NCI-H748 (cell line): ENCODE measurements at regions not wholly inside any gene's neighbourhood (a gene's known extent, or its start where the extent isn't known, plus 50 kb on each side); places are given as distances from the start of the nearest gene placed in this dataset.
A peak's percentile ranks its signal among the peaks of the same experiment; 100 is the strongest.

Source experiments
- DNase-seq: peaks from one replicate; lab custom pipeline; 2025; ENCODE audit not compliant: unreplicated experiment; lab: John Stamatoyannopoulos, UW

DNA sequence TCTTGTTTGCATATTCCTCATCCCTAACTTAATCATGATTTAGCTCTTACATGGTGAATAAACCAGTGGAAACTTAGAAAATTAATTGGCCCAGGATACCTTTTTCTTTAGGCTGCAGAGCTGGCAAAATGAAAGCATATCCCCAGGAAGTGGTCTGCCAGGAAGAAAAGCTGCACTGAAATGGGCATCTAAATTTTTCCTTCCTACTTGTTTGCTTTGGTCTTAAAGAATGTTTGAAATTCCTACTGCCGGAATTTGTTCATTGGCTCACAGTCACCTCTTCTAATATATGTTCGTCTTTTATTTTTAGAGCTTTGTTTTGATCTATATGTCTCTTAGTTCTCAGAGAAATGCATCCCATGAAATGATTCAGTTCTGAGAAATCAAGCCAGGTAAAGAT is 113.2 kb upstream of the ELL2 start:
- no peak for DNase-seq

DNA sequence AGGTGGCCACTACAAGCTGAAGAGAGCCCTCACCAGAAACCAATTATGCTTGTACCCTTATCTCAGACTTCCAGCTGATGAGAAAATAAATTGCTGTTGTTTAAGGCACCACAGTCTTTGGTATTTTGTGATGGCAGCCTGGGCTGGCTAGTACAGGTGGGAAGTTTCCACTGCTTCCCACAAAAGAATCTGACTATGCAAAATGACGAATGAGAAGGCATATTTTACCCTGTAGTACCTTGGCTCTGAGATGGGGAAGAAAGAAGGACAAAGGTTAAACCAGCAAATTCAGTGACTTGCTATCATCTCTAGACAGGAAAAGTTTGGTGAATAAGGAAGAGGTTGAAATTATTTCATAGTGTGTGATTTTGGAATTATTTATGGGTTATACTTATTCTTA is 112.8 kb upstream of the ELL2 start:
- DNase-seq: no peak

DNA sequence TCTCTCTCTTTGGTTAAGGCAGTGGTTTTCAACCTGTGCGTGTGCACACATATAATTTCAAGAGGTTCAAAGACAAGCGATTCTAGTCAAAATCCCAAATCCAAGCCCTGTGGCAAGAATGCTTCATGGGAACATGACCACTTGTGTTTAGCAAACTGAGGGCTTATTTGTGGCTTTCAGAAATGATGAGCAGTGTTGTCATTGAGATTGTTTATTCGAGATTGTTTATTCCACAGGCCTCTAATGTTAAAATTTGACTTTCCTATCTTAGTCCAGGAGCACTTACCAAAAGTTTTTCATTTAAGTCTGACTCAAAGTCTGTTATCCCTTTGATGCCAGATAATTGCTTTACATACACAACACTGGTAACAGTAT is 111.1 kb upstream of the ELL2 start:
- DNase-seq: no peak

DNA sequence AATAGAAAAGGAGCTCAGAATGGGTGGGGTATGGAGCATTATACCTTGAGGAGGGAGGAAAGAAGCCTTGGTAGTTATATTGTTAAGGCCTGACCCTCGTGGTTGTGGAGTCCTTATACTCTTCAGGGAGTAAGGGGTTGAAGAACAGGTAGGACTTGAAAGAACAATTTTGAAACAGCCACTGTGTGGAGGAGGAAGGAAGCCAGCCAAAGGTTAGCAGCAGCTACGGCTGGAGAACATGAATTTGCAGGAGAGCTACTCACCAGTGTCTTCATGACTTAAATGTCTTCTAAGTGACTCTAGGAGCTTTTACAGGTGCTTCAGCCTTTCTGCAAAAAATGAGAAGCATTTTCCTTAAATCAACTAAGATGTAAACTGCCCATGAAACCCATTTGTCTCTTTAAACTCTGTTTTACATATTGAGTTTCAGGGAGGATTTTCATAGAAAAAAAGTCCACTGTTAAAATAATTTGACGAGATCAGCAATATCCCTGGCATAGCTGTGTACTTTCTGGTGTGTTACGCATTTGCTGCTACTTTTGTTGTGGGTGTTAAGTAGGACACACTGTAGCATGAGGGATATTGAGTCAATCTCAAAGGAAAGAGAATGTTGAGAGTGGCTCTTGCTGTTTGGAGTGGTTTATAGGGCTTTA is 110.6 kb upstream of the ELL2 start:
- no peak for DNase-seq

DNA sequence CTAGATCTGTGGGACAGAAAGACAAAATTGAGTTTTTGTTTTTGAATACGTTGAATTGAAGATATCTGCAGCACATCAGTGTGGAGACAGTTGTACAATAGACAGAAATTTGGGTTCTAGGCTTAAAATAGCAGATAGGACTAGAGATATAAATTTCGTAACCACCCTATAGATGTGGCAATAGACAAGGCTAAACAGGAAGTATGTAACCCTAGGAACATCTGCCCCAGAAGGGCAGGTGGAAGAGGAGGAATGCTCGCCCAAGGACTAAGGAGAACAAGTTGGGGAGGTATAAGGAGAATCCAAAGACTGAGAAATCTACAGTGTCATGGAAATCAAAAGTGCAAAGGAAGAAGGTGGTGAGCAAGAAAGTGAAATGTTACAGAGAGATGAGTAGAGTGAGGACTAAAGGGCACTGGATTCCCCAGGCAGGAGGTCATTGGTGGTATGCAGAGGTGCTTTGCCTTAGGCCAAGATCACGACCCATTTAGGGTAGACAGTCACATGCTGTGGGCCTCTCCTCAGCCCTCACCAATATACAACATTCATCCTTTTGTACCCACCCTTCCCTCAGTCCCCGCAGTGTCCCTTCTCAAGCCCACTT is 109.1 kb upstream of the ELL2 start:
- DNase-seq: no peak

DNA sequence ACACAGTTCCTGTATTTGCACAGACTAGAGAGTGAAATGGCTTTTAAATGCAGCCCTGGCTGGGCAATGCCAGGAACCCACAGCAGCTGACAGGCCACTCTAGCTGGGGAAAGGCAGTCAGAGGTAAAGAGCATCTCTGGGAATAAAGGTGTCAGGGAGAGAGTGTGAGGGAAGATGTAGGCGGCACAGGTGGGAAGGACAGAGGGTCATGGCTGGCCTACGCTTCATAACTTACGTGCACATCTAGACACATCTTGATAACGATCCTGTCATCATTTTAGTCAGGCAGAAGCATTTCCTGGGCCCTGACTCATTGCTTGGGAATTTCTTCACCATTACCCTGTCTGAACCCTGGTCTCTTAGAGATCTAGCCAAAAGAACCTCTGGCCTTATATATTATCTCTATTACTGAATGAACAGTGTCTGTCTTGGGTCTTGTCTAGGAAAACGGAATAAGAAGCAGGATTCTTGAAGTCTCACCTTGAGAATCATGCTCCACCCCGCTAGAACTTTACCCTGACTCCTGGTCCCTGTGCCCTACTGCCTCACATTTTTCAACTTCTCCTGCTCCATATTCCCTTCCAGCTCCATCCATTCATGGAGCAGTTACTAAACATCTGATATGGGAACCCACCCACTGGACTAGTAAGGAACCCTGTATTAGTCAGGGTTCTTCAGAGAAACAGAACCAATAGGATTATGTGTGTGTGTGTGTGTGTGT is 106.4 kb upstream of the ELL2 start:
- no peak for DNase-seq

DNA sequence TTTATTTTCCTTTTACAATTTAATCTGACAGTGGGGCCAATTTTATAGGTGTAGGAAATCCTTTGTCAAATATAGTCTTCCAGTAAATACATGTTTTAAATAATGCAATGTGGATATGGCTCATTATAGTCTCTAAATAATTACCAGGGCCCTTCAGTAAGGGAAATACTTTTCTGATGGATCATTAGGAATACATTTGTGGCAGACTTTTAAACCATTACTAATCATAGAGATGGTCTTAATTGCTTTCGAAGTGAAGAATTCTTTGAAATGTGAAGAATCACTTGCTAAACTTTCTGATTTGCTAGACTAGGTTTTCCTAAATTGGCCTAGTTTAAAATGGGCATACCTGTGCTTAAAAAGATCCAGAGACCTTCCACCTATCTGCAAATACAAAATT is 105.6 kb upstream of the ELL2 start:
- no peak for DNase-seq

DNA sequence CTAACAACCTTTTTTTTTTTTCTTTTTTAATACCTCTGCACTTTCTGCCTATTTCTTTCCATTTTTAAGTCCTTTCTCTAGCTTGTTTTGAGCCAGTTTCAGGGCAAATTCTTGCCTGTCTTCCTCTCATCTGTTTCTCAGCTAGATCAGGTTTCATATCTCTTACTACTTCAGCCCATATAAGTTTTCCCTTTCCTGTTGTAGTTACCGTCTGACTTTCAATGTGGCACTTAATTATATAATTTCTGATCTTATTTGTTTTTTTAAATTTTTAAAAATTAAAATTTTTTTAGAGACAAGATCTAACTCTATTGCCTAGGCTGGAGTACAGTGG is 104.7 kb upstream of the ELL2 start:
- no peak for DNase-seq

DNA sequence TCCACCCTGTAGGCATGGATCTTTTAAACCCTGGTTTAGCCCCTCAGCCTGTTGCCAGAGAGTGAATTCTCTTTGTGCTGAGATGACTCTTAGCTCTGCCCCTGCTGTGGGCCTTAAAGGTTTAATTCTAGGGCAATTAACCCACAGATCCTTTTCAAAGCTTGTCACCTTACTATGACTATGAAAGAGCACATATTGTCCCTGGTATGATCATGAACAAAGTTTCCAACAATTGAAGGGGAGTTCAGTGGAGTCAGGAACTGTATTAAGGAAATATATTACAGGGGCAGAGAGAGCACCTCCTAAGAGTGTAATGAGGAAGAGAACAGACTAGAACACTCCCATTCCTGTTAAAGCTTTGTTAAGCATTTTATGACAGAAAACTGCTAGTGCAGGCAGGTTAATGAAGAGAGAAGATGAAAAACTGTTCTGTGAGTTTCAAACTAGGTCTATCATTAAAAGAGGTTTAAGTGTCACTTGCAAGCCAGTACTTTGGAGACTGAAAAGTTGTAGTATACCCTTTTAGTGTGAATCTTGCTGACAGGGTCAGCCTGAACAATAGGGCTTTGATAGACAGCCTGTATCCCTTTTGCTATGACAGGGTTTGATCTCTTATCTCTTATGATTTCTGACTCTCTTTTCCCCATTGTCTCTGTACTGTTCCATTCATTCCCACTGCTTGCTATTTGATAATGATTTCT is 104.2 kb upstream of the ELL2 start:
- peak; percentile 4 for DNase-seq

DNA sequence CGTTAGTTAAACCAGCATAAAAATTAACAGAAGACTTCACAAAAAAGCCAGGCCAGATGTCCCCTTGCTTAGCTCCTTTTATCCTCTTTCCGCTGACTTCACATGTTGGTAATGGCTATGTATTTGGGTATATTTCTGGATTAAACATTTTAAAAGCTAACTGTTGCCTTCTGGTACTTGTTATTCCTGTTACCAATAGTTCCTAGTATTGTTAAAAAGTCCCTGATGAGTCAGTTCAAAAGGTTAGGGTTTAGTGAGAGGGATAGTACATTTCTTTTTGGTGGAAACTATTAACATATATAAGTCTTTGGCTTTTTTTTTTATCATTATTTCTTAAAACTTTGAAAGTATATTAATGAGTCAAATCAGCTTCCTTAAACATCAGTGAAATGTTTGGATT is 103.2 kb upstream of the ELL2 start:
- DNase-seq: no peak

DNA sequence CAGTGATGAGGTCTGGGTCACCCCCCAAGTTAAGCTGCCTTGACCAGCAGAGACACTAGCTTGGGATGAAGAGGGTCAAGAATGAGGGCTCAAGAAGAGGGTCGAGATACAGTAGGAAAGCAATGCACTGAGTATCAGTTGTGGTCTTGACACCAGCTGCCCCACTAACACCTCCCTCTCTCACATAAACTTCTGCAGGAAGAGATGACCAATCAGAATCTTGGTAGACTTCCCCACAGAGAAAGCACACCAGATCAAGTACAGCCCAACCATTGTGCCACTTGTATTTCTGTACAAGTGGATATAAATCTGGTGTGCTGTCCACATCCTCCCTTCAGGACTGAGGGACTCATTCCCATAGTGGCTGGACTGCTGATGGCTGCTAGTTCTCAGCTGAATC is 101.2 kb upstream of the ELL2 start:
- DNase-seq: no peak

DNA sequence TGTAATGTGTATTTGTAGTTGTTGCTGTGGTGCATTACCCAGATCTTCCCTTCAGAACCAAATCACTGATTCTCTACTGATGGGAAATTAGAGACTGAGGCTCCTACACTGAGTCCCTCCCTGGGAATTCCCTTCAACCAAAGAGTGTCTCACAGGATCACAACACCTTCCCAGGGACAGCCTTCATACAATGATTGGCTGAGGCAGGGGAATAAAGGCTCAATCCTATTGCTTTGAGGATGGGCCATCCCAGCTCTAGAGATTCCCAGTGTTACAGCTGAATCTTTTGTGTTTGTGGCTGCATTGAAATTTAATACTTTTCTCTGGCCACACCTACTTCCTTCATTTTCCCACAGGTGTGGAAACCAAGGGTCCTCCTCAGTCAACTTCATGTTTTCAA is 96.4 kb upstream of the ELL2 start:
- DNase-seq: no peak

DNA sequence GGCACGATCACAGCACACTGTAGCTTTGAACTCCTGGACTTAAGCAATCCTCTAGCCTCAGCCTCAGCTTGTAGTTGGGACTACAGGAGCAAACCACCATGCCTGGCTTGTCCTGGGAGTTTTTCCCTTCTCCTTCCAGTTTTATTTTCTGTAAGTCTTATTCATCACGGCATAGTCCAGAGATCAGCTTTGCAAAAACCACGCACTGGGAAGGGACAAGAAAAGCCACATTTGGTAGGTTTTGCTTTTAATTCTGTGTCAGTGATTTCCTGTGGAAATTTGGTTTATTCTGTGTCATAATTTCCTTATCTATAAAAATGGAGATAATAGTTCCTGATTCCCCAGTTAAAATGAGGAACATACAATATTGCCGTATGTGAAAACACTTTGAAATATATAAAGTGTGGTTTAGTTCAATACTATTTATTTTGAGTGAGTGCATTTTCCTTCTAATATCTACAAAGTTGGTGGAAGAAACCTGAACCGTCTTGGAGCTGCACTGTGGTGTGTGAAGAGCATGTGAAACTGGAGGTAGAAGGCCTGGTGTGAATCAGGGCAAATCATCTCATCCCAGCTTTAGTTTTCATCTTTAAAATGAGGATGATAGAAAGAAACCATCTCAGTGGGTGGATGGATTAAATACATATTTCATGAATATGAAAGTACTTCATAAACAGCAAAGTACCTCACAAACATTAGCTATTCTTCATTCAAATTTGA is 92.8 kb upstream of the ELL2 start:
- no peak for DNase-seq

DNA sequence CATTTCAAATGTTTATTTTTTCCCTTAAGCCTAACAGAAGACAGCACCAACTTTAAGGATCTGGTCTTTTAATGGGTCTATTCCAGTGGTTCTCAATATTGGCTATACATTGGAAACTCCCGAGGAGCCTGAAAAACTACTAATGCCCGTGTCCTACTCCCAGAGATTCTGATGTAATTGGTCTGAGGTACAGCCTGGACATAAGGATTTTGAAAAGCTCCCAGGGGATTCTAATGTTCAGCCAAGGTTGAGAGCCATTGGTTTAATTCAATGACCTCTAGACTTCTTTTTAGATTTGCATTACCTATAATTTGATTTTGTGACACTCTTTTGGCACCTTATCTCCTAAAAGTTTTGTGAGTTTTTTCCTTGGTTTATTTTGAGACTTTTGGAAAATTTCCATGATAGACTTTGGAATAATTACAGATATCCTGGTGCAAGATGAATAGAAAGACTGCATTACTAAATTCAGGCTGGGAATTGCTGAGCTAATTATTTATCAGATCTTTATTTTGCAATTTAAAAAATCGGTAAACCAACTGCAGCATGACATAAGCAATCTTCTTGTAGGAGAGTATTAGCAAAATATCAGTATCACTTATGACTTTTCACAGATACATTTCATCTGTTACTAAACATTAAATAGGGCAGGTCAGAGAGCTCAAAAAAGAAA is 91.5 kb upstream of the ELL2 start:
- DNase-seq: no peak

DNA sequence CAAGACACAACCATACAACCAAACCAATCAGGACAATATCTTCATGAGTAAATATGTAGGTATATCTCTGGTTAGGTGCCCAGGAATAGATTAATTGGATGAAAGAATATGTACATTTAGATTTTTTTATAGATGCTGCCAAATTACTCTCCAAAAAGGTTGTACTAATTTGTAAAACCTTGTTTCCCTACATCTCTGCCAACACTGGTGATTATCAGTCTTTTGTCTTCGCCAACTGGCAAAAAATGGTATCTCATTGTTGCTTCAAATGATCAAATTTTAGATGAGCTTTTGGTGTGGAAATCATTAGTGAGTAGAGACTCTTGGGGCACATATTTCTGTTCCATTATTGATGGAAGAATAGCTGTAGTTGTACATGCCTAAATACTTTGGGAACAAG is 90.7 kb upstream of the ELL2 start:
- DNase-seq: no peak

DNA sequence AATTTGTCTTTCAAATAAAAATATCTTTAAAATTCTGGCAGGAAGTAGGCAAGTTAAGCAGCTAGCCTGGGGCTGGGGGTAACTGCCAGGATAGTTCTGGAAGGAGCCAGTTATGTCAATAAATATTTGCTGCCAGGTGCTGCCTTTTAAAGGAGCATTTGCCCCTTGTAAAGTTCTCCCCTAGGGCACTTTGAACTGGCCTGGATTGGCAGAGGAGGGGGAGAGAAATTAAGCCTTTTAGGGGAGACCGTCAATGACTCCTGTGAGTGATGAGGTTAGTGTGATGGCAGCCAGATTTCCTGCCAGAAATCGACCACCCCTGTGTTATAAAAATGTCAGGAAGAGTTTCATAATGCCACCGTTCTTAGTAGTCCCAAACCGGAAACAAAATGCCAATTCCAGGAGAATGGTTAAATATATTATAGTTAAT is 89.8 kb upstream of the ELL2 start:
- no peak for DNase-seq

DNA sequence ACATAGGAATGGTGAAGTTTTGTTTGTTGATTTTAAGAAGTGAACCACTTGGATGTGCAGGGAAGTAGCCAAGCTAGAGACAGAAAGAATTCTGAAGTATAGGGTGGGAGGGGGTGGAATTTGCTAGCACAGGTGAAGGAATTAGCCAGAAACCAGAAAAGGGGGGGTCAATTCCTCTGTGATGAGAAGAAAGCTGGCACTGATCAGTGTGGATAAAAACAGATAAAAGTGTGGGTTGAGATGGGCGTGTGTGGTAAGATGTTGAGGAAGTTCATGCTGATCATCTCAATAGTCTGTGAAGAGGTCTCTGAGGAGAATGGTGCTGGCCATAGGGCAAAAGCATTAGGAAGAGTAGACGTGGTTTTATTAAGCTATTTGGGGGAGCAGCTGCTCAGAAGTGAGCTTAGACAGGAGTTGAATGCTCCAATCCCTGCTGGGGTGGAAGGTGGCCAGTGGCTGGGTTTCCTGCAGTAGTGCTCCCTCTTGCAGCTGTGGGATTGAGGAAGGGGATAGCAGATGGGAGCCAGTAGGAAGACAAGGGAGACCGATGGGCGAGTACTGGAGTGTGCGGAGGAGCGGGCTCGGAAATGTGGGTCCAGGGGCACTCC is 88.7 kb upstream of the ELL2 start:
- no peak for DNase-seq

DNA sequence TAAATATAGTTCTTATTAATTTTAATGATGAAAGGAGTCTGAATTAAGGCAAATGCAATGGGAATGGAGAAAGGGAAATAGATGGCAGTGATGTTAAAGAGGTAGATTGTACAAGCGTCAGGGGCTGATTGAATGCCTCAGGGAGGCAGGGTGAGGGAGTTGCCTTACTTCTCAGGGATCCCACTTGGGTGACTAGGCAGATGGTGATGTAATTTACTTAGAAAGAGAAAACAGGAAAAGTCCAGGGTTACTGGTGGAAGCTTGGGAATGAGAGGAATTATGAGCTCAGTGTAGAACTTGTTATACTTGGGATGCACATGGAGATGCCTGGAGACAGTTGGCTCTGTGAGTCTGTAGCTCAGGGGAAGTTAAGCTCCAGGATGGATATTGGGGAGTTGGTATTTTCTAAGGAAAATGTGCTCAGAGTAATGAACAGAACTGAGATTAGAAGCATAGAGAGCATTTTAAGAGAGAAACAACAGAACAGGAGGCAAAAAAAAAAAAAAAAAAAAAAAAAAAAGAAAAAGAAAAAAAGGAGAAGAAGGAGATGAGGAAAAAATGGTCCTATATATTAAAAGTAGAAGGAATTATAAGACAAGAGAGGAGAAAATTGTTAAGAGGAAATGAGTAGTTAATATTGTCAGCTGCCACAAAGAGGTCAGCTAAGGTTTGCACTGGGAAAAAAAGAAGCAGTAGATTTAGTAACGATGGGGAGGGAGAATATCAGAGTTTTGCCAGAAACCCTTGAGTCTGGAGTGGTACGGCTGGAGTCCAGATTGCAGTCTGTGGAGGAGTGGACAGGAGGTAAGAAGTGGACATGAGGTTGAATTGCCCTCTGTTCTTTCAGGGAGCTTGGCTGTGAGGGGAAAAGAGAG is 88.0 kb upstream of the ELL2 start:
- DNase-seq: no peak

DNA sequence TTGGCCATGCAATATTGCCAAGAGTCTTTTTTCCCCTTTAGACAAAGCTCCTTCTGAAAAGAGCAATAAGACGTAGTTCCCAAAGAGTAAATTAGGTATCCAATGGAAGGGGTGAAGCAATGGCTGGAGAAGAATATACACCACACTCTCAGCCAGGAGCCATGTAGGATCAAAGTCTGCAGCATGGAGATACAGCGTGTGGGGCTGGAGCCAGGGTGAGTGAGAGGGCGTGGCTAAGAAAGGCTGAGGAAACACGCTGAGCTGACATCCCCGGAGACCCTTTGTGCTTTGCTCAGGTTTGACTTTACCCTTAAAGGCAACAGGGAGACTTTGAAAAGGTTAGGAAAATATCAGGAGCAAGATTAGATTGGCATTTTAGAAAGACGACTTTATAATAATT is 87.1 kb upstream of the ELL2 start:
- peak; percentile 12 for DNase-seq

DNA sequence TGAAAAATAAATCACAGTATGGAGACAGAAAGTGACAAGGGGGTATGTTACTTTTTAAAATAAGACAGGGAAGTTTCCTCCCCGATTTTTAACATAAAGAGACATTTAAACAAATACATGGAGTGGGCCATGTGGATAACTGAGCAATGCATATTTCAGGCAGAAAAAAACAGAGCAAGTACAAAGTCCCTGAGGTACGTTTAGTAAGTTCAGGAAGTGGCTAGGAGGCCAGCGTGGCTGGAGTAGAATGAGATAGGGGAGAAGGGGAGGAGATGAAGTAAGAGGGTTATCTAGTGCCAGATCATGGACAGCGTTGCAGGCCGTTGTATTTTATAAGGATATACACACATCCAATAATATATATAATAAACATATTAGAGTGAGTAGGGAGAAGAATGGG is 84.2 kb upstream of the ELL2 start:
- DNase-seq: no peak
